ENCODE measurements at regions not wholly inside any gene's neighbourhood (a gene's known extent, or its start where the extent isn't known, plus 50 kb on each side); places are given as distances from the start of the nearest gene placed in this dataset.
"Not testable (repeated sequence)": the region's sequence is repeated elsewhere in the genome, so short reads cannot be mapped to it uniquely, and the experiment has no call there.

DNA sequence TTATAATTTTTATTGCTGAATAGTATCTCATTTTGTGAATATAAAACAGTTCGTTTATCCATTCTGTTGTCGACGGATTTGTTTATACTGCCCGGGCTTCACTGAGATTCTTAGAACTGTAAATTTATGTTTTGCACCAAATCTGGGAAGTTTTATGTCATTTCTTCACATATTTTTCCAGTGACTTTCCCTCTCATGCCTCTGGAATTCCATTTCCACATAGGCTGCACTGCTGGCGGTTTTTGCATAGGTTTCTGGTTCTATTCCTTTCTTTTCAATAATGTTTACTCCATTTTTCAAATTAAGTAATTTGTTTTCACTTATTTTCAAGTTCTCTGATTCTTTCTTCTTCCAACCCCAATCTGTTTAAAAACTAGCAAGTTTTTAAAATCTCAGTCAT is 130.1 kb downstream of the NPIPB11 start:
- not testable (repeated sequence) for H3K36me3 ChIP-seq (ENCODE audit: control insufficient read depth in 3 of 3, insufficient read depth in 3 of 3, low read length in 3 of 3); H3K9ac ChIP-seq (ENCODE audit: low read depth in 1 of 3, low read length in 3 of 3); H3K4me1 ChIP-seq (ENCODE audit: control insufficient read depth in 3 of 3, insufficient read depth in 3 of 3, low read length in 3 of 3); H3K27ac ChIP-seq (ENCODE audit: low read depth, low read length); H3K4me3 ChIP-seq (ENCODE audit: low read length in 3 of 3); H3K27me3 ChIP-seq (ENCODE audit: control insufficient read depth in 3 of 3, insufficient read depth in 3 of 3, low read length in 3 of 3); H3K9me3 ChIP-seq (ENCODE audit: control insufficient read depth in 3 of 3, low read length in 3 of 3)

GRCh38 chr16:29274055-29275035 is 132.2 kb downstream of the NPIPB11 start:
- H3K36me3 ChIP-seq (ENCODE audit: control insufficient read depth in 3 of 3, insufficient read depth in 3 of 3, low read length in 3 of 3); H3K9me3 ChIP-seq (ENCODE audit: control insufficient read depth in 3 of 3, low read length in 3 of 3); H3K9ac ChIP-seq (ENCODE audit: low read depth in 1 of 3, low read length in 3 of 3); H3K27ac ChIP-seq (ENCODE audit: low read depth, low read length); H3K4me3 ChIP-seq (ENCODE audit: low read length in 3 of 3); H3K27me3 ChIP-seq (ENCODE audit: control insufficient read depth in 3 of 3, insufficient read depth in 3 of 3, low read length in 3 of 3); H3K4me1 ChIP-seq (ENCODE audit: control insufficient read depth in 3 of 3, insufficient read depth in 3 of 3, low read length in 3 of 3): not testable (repeated sequence)

GRCh38 chr16:29273298-29274054 is 133.0 kb downstream of the NPIPB11 start:
- not testable (repeated sequence) for H3K27ac ChIP-seq (ENCODE audit: low read depth, low read length); H3K4me1 ChIP-seq (ENCODE audit: control insufficient read depth in 3 of 3, insufficient read depth in 3 of 3, low read length in 3 of 3); H3K27me3 ChIP-seq (ENCODE audit: control insufficient read depth in 3 of 3, insufficient read depth in 3 of 3, low read length in 3 of 3); H3K9me3 ChIP-seq (ENCODE audit: control insufficient read depth in 3 of 3, low read length in 3 of 3); H3K36me3 ChIP-seq (ENCODE audit: control insufficient read depth in 3 of 3, insufficient read depth in 3 of 3, low read length in 3 of 3); H3K4me3 ChIP-seq (ENCODE audit: low read length in 3 of 3); H3K9ac ChIP-seq (ENCODE audit: low read depth in 1 of 3, low read length in 3 of 3)

DNA sequence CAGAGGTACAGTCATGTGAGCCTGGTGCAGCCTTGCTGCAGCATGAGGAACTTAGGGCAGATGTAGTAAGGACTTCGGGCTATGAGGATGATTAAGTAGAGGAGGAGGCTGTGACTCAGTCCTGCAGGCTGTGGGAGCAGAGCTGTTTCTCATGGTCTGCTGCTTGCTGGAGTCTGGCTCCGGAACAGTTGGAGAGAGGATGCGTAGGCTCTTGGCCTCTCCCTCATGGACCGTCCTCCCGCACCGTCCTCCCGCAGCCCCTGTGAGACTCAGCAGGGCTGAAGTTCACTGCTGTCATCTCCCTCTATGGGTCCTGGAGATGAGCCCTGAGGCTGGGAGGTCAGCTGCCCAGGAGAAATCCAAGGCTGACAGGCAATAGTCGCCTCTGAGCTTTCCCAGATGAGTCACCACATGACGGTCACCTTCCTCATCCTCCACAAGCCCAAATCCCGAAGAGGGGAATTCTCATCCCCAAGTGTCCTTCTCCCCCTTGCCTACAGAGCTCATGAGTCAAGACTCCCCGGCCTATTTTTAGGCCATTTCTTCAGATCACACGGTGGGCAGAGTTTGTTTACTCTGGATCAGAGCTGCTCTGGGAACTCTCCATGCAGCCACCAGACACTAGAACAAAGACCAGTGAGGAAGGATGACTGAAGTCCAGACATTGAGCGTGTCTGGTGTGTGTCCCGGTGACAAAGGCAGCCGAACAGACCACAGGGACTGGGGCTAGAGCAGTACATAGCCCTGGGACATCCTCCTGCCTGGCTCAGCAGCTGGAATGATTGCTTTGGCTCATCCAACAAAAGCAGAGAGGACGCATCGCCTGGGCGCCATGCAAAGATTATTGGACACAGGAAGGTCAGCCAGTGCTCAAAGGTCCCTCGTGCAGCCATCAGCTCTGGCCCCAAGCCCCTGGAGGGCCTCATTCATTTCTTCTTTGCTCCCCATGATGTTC is 134.5 kb downstream of the NPIPB11 start:
- H3K9me3 ChIP-seq (ENCODE audit: control insufficient read depth in 3 of 3, low read length in 3 of 3); H3K27ac ChIP-seq (ENCODE audit: low read depth, low read length); H3K4me3 ChIP-seq (ENCODE audit: low read length in 3 of 3); H3K36me3 ChIP-seq (ENCODE audit: control insufficient read depth in 3 of 3, insufficient read depth in 3 of 3, low read length in 3 of 3); H3K27me3 ChIP-seq (ENCODE audit: control insufficient read depth in 3 of 3, insufficient read depth in 3 of 3, low read length in 3 of 3); H3K4me1 ChIP-seq (ENCODE audit: control insufficient read depth in 3 of 3, insufficient read depth in 3 of 3, low read length in 3 of 3); H3K9ac ChIP-seq (ENCODE audit: low read depth in 1 of 3, low read length in 3 of 3): not testable (repeated sequence)

DNA sequence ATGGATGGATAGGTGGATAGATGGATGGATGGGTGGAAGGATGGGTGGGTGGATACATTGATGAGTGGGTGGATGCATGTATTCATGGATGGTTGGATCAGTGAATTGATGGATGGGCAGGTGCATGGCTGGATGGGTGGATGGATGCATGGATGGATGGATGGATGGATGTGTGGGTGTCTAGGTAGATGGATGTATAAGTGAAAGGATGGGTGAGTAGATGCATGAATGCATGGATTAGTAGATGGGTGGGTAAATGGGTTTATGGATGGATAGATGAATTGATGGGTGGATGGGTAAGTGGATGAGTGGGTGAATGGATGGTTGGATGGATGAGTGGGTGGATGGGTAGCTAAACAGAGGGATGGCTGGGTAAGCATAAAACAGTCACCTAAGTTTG is 135.6 kb downstream of the NPIPB11 start:
- H3K27me3 ChIP-seq (ENCODE audit: control insufficient read depth in 3 of 3, insufficient read depth in 3 of 3, low read length in 3 of 3); H3K9me3 ChIP-seq (ENCODE audit: control insufficient read depth in 3 of 3, low read length in 3 of 3); H3K36me3 ChIP-seq (ENCODE audit: control insufficient read depth in 3 of 3, insufficient read depth in 3 of 3, low read length in 3 of 3); H3K9ac ChIP-seq (ENCODE audit: low read depth in 1 of 3, low read length in 3 of 3); H3K27ac ChIP-seq (ENCODE audit: low read depth, low read length); H3K4me3 ChIP-seq (ENCODE audit: low read length in 3 of 3); H3K4me1 ChIP-seq (ENCODE audit: control insufficient read depth in 3 of 3, insufficient read depth in 3 of 3, low read length in 3 of 3): not testable (repeated sequence)

- H3K36me3 ChIP-seq (ENCODE audit: control insufficient read depth in 3 of 3, insufficient read depth in 3 of 3, low read length in 3 of 3); H3K9ac ChIP-seq (ENCODE audit: low read depth in 1 of 3, low read length in 3 of 3); H3K27me3 ChIP-seq (ENCODE audit: control insufficient read depth in 3 of 3, insufficient read depth in 3 of 3, low read length in 3 of 3); H3K4me3 ChIP-seq (ENCODE audit: low read length in 3 of 3); H3K9me3 ChIP-seq (ENCODE audit: control insufficient read depth in 3 of 3, low read length in 3 of 3); H3K27ac ChIP-seq (ENCODE audit: low read depth, low read length); H3K4me1 ChIP-seq (ENCODE audit: control insufficient read depth in 3 of 3, insufficient read depth in 3 of 3, low read length in 3 of 3): not testable (repeated sequence)
These were observed 136.5 kb downstream of the NPIPB11 start for GRCh38 chr16:29270033-29270432.

GRCh38 chr16:29269192-29269811 is 137.2 kb downstream of the NPIPB11 start:
- H3K9me3 ChIP-seq (ENCODE audit: control insufficient read depth in 3 of 3, low read length in 3 of 3); H3K4me3 ChIP-seq (ENCODE audit: low read length in 3 of 3); H3K9ac ChIP-seq (ENCODE audit: low read depth in 1 of 3, low read length in 3 of 3); H3K27me3 ChIP-seq (ENCODE audit: control insufficient read depth in 3 of 3, insufficient read depth in 3 of 3, low read length in 3 of 3); H3K36me3 ChIP-seq (ENCODE audit: control insufficient read depth in 3 of 3, insufficient read depth in 3 of 3, low read length in 3 of 3): not testable (repeated sequence)
- peaks cover under 1 to 11% (median 4%) of the 10 kb centered on the region in 3 donors for H3K4me1 ChIP-seq (ENCODE audit: control insufficient read depth in 3 of 3, insufficient read depth in 3 of 3, low read length in 3 of 3)
- peak overlapping the region; percentile 51 for H3K27ac ChIP-seq (ENCODE audit: low read depth, low read length)

DNA sequence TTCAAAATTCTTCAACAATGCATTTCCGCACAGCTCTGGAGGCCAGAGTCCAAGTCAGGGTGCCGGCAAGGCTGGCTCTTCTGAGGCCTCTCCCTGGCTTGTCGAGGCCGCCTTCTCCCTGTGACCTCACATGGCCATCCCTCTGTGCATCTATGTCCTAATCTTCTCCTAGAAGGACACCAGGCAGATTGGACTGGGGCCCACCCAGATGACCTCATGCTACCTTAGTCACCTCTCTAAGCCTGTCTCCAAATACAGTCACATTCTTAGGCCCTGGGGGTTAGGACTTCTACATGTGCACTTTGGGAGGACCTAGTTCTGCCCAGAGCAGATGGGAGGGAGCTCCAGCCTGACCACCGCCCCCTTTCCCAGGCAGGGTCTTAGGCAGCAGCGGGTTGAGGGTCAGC is 137.7 kb downstream of the NPIPB11 start:
- H3K4me3 ChIP-seq (ENCODE audit: low read length in 3 of 3); H3K36me3 ChIP-seq (ENCODE audit: control insufficient read depth in 3 of 3, insufficient read depth in 3 of 3, low read length in 3 of 3); H3K27me3 ChIP-seq (ENCODE audit: control insufficient read depth in 3 of 3, insufficient read depth in 3 of 3, low read length in 3 of 3); H3K9ac ChIP-seq (ENCODE audit: low read depth in 1 of 3, low read length in 3 of 3); H3K9me3 ChIP-seq (ENCODE audit: control insufficient read depth in 3 of 3, low read length in 3 of 3): not testable (repeated sequence)
- H3K4me1 ChIP-seq (ENCODE audit: control insufficient read depth in 3 of 3, insufficient read depth in 3 of 3, low read length in 3 of 3): peaks cover 3 to 15% (median 8%) of the 10 kb centered on the region in 3 donors
- peak overlapping the region; percentile 51 for H3K27ac ChIP-seq (ENCODE audit: low read depth, low read length)

DNA sequence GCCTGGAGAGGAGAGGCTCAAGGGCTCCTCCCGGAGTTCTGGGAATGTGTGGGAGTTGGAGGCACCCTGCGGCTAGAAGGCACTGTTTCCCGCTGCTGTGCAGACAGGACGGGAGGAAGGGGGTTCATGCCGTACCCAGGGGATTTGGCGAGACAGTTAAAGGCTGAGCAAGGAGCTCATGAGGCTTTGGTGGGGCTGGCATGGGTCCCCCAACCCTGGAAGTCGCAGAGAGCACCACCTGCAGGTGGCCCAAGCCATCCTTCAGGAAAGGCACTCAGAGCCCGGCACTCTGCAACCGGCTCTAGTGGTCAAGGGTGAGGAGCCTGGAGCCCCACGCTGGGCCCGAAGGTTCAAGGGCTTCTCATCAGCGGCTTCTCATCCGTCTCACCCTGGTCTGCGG is 138.2 kb downstream of the NPIPB11 start:
- Histone ChIP-seq H3K4me1 (ENCODE audit: control insufficient read depth in 3 of 3, insufficient read depth in 3 of 3, low read length in 3 of 3) (peaks cover 3 to 15% (median 8%) of the 10 kb centered on the region in 3 donors), H3K27ac (ENCODE audit: low read depth, low read length) (peak overlapping the region; percentile 51)
- not testable (repeated sequence) for H3K36me3 ChIP-seq (ENCODE audit: control insufficient read depth in 3 of 3, insufficient read depth in 3 of 3, low read length in 3 of 3); H3K4me3 ChIP-seq (ENCODE audit: low read length in 3 of 3); H3K9ac ChIP-seq (ENCODE audit: low read depth in 1 of 3, low read length in 3 of 3); H3K9me3 ChIP-seq (ENCODE audit: control insufficient read depth in 3 of 3, low read length in 3 of 3); H3K27me3 ChIP-seq (ENCODE audit: control insufficient read depth in 3 of 3, insufficient read depth in 3 of 3, low read length in 3 of 3)
